ENCODE measurements at regions not wholly inside any gene's neighbourhood (a gene's known extent, or its start where the extent isn't known, plus 50 kb on each side); places are given as distances from the start of the nearest gene placed in this dataset.

DNA sequence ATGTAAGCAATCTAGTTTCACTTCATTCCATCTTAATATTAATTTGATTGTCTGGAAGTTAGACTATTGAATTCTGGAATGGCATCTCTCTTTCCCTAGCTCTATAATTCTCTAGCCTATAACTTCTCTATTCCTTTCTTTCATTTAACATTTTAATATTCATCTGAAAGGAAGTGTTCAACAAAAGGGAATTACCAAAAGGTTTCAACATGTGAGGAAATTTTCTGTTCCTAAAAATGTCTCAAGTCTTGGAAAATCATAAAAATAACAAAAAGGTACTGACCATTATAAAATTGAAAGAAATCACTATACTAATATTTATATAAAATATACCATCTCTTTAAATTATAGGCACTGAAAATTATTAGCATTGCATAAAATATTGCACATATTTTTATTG is 228.7 kb downstream of the TXNL1 start:
- TF ChIP-seq, protein P1, sequence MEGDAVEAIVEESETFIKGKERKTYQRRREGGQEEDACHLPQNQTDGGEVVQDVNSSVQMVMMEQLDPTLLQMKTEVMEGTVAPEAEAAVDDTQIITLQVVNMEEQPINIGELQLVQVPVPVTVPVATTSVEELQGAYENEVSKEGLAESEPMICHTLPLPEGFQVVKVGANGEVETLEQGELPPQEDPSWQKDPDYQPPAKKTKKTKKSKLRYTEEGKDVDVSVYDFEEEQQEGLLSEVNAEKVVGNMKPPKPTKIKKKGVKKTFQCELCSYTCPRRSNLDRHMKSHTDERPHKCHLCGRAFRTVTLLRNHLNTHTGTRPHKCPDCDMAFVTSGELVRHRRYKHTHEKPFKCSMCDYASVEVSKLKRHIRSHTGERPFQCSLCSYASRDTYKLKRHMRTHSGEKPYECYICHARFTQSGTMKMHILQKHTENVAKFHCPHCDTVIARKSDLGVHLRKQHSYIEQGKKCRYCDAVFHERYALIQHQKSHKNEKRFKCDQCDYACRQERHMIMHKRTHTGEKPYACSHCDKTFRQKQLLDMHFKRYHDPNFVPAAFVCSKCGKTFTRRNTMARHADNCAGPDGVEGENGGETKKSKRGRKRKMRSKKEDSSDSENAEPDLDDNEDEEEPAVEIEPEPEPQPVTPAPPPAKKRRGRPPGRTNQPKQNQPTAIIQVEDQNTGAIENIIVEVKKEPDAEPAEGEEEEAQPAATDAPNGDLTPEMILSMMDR (conservative IDR thresholded peaks at IDR 0.05 in 1 of 2, IDR thresholded peaks at IDR 0.05 in 1 of 2; ENCODE audit: low read depth in 1 of 2, low read length in 2 of 2): no peak
- TF ChIP-seq EZH2 (IDR thresholded peaks at IDR 0.05; ENCODE audit: low read length, missing control alignments): no peak

Data from fibroblast of lung (primary cell).